ENCODE measurements at regions not wholly inside any gene's neighbourhood (a gene's known extent, or its start where the extent isn't known, plus 50 kb on each side); places are given as distances from the start of the nearest gene placed in this dataset.

DNA sequence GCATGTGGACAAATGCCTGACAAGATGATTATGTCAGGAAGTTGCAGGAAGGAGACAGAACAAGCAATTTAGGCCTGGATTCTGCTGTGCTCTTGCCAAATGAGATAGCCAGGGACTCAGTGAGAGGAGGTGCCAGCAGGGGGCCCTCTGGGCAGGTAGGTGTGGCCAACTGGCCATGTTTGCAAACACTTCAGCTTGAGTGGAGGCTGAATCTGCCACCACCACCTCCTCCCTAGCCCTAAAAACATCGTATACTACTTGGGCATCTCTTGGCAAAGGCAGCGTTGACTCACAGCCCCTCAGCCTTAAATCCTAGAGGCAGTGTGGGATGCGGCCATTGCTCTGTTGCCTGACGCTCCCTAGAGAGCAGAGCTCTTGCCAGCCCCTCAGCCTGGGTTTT, 95.1 kb upstream of the PLET1 start:
- H3K36me3 Mint-ChIP-seq (ENCODE audit: low read depth), result no peaks in the 10 kb centered on the region
- no peaks in the 10 kb centered on the region for H3K4me1 Mint-ChIP-seq (ENCODE audit: low read depth)
- no peak for DNase-seq (ENCODE audit: low spot score)

DNA sequence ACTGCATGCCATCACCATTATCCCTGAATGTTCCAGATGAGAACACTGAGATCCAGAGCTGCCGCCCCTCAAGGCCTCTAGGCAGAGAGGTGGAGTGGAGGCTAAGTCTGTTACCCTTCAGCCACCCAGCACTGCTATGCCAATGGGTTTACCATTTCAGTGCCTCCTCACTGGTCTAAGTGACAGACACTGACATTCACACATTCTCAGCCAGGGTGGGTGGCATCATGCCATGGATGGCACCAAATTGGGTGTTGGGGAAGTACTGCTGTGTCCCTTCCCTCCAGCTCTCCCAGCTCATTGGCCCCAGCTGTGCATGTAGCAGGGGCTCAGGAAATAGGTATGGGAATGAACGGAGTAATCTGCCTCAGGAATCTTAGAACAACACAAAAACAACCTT, 96.8 kb upstream of the PLET1 start:
- Mint-ChIP-seq H3K36me3 (ENCODE audit: low read depth) (peaks cover 2% of the 10 kb centered on the region), H3K27me3 (ENCODE audit: low read depth) (no peaks in the 10 kb centered on the region), H3K9me3 (ENCODE audit: low read depth) (peaks cover 4% of the 10 kb centered on the region), H3K4me3 (ENCODE audit: unreplicated experiment) (no peak overlapping the region), H3K4me1 (ENCODE audit: low read depth) (no peaks in the 10 kb centered on the region), H3K27ac (ENCODE audit: unreplicated experiment) (no peak overlapping the region)
- DNase-seq (ENCODE audit: low spot score), result no peak
- TF ChIP-seq, protein P1, sequence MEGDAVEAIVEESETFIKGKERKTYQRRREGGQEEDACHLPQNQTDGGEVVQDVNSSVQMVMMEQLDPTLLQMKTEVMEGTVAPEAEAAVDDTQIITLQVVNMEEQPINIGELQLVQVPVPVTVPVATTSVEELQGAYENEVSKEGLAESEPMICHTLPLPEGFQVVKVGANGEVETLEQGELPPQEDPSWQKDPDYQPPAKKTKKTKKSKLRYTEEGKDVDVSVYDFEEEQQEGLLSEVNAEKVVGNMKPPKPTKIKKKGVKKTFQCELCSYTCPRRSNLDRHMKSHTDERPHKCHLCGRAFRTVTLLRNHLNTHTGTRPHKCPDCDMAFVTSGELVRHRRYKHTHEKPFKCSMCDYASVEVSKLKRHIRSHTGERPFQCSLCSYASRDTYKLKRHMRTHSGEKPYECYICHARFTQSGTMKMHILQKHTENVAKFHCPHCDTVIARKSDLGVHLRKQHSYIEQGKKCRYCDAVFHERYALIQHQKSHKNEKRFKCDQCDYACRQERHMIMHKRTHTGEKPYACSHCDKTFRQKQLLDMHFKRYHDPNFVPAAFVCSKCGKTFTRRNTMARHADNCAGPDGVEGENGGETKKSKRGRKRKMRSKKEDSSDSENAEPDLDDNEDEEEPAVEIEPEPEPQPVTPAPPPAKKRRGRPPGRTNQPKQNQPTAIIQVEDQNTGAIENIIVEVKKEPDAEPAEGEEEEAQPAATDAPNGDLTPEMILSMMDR (IDR thresholded peaks at IDR 0.05), result no peak

More for the DNA sequence above, 95.1 kb upstream of the PLET1 start:
- peaks cover 2% of the 10 kb centered on the region for H3K27me3 Mint-ChIP-seq (ENCODE audit: low read depth)
- H3K27ac Mint-ChIP-seq (ENCODE audit: unreplicated experiment), result no peak overlapping the region
- peaks cover 4% of the 10 kb centered on the region for H3K9me3 Mint-ChIP-seq (ENCODE audit: low read depth)
- TF ChIP-seq, protein P1 (IDR thresholded peaks at IDR 0.05), result peak; percentile 20
- H3K4me3 Mint-ChIP-seq (ENCODE audit: unreplicated experiment), result no peak overlapping the region

- Mint-ChIP-seq H3K36me3 (ENCODE audit: low read depth) (peaks cover 5% of the 10 kb centered on the region), H3K4me3 (ENCODE audit: unreplicated experiment) (no peak overlapping the region), H3K9me3 (ENCODE audit: low read depth) (no peaks in the 10 kb centered on the region), H3K27me3 (ENCODE audit: low read depth) (no peaks in the 10 kb centered on the region), H3K27ac (ENCODE audit: unreplicated experiment) (no peak overlapping the region), H3K4me1 (ENCODE audit: low read depth) (no peaks in the 10 kb centered on the region)
- DNase-seq (ENCODE audit: low spot score), result no peak
- TF ChIP-seq, protein P1 (IDR thresholded peaks at IDR 0.05), result no peak
Observed at GRCh38 chr11:112361396-112361795, 100.7 kb upstream of the PLET1 start.

- no peak for DNase-seq (ENCODE audit: low spot score)
- no peaks in the 10 kb centered on the region for H3K9me3 Mint-ChIP-seq (ENCODE audit: low read depth)
- no peak overlapping the region for H3K4me3 Mint-ChIP-seq (ENCODE audit: unreplicated experiment)
- H3K27ac Mint-ChIP-seq (ENCODE audit: unreplicated experiment), result no peak overlapping the region
- peaks cover 5% of the 10 kb centered on the region for H3K36me3 Mint-ChIP-seq (ENCODE audit: low read depth)
- no peaks in the 10 kb centered on the region for H3K4me1 Mint-ChIP-seq (ENCODE audit: low read depth)
- TF ChIP-seq, protein P1 (IDR thresholded peaks at IDR 0.05), result no peak
- no peaks in the 10 kb centered on the region for H3K27me3 Mint-ChIP-seq (ENCODE audit: low read depth)
Observed at GRCh38 chr11:112363527-112363926, 102.9 kb upstream of the PLET1 start.

DNA sequence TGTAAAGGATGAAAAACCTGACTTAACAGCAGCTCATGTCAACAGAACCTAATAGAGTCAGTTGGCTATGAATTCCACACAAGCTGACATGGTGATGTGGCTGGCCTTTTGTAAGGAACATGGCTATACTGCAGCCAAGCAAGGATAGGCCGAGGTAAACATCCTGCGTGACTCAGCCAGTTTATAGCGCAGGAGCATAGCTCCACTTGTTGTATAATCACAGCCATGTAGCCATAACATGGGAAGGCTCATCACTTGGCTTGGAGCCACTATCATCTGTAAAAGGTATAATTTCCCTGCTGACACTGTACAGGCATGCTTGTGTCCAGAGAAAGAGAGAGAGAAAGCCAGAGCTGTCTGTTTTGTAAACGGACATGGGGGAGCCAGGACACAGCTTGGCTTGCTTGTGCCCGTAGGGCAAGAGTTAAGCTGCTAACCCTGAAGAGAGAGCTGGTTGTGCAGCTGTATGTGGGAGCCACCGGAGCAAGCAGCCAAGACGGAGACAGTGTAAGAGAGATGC, 104.4 kb upstream of the PLET1 start:
- no peak for DNase-seq (ENCODE audit: low spot score)
- H3K4me3 Mint-ChIP-seq (ENCODE audit: unreplicated experiment), result no peak overlapping the region
- no peaks in the 10 kb centered on the region for H3K4me1 Mint-ChIP-seq (ENCODE audit: low read depth)
- no peaks in the 10 kb centered on the region for H3K27me3 Mint-ChIP-seq (ENCODE audit: low read depth)
- H3K9me3 Mint-ChIP-seq (ENCODE audit: low read depth), result no peaks in the 10 kb centered on the region
- H3K36me3 Mint-ChIP-seq (ENCODE audit: low read depth), result peaks cover 5% of the 10 kb centered on the region
- no peak overlapping the region for H3K27ac Mint-ChIP-seq (ENCODE audit: unreplicated experiment)
- TF ChIP-seq, protein P1 (IDR thresholded peaks at IDR 0.05), result no peak

Measured in chondrocyte (in vitro differentiated cells).